ENCODE measurements at regions not wholly inside any gene's neighbourhood (a gene's known extent, or its start where the extent isn't known, plus 50 kb on each side); places are given as distances from the start of the nearest gene placed in this dataset.
"Not testable (repeated sequence)": the region's sequence is repeated elsewhere in the genome, so short reads cannot be mapped to it uniquely, and the experiment has no call there.

GRCh38 chrX:41026702-41027078 lies 58.6 kb upstream of the USP9X start:
- peaks cover 0 to 28% (median 0%) of the 10 kb centered on the region in 5 experiments for H3K27me3 ChIP-seq (replicated peaks in 2 of 5; ENCODE audit: control insufficient read depth in 4 of 5, insufficient read depth in 5 of 5, low read length in 4 of 5)
- no peak overlapping the region for H3K4me3 ChIP-seq (ENCODE audit: control insufficient read depth in 1 of 7, extremely low read depth in 1 of 7, insufficient read depth in 4 of 7, low read depth in 2 of 7, low read length in 6 of 7)
- no peak for DNase-seq
- WGBS (ENCODE audit: insufficient coverage), result no CpG with 5 or more reads among the region's 5 CpGs
- no peaks in the 10 kb centered on the region for H3K4me1 ChIP-seq (ENCODE audit: control extremely low read depth in 1 of 4, control insufficient read depth in 4 of 4, insufficient read depth in 4 of 4, low read length in 3 of 4)
- H3K27ac ChIP-seq (ENCODE audit: insufficient read depth in 1 of 2, low read depth in 1 of 2, low read length in 2 of 2, poor library complexity in 1 of 2, severe bottlenecking in 2 of 2), result no peak overlapping the region
- no peaks in the 10 kb centered on the region for H3K9me3 ChIP-seq (ENCODE audit: control extremely low read depth in 1 of 5, control insufficient read depth in 4 of 5, insufficient read depth in 2 of 5, low read depth in 1 of 5, low read length in 4 of 5)
- ChIA-PET CTCF (no interaction called here), POLR2A (no interaction called here)
- H3K36me3 ChIP-seq (ENCODE audit: control insufficient read depth in 4 of 4, insufficient read depth in 4 of 4, low read length in 3 of 4), result no peaks in the 10 kb centered on the region

GRCh38 chrX:41029332-41029731 lies 55.9 kb upstream of the USP9X start:
- POLR2A ChIA-PET, result no interaction called here
- Histone ChIP-seq H3K4me3 (ENCODE audit: control insufficient read depth in 1 of 7, extremely low read depth in 1 of 7, insufficient read depth in 4 of 7, low read depth in 2 of 7, low read length in 6 of 7) (no peak overlapping the region), H3K27me3 (replicated peaks in 2 of 5; ENCODE audit: control insufficient read depth in 4 of 5, insufficient read depth in 5 of 5, low read length in 4 of 5) (peaks cover 0 to 23% (median 0%) of the 10 kb centered on the region in 5 experiments), H3K4me1 (ENCODE audit: control extremely low read depth in 1 of 4, control insufficient read depth in 4 of 4, insufficient read depth in 4 of 4, low read length in 3 of 4) (no peaks in the 10 kb centered on the region), H3K27ac (ENCODE audit: insufficient read depth in 1 of 2, low read depth in 1 of 2, low read length in 2 of 2, poor library complexity in 1 of 2, severe bottlenecking in 2 of 2) (no peak overlapping the region), H3K36me3 (ENCODE audit: control insufficient read depth in 4 of 4, insufficient read depth in 4 of 4, low read length in 3 of 4) (no peaks in the 10 kb centered on the region), H3K9me3 (ENCODE audit: control extremely low read depth in 1 of 5, control insufficient read depth in 4 of 5, insufficient read depth in 2 of 5, low read depth in 1 of 5, low read length in 4 of 5) (peaks cover 0 to 3% (median 0%) of the 10 kb centered on the region in 5 experiments)
- no peak for DNase-seq
- 74% methylated on average over 6 of the region's 7 CpGs for whole genome bisulfite sequencing (ENCODE audit: insufficient coverage)
- CTCF ChIA-PET, result no interaction called here

GRCh38 chrX:41031256-41031967 lies 53.8 kb upstream of the USP9X start:
- no peak overlapping the region for H3K27ac ChIP-seq (ENCODE audit: insufficient read depth in 1 of 2, low read depth in 1 of 2, low read length in 2 of 2, poor library complexity in 1 of 2, severe bottlenecking in 2 of 2)
- peaks cover 0 to 8% (median 0%) of the 10 kb centered on the region in 5 experiments for H3K27me3 ChIP-seq (replicated peaks in 2 of 5; ENCODE audit: control insufficient read depth in 4 of 5, insufficient read depth in 5 of 5, low read length in 4 of 5)
- H3K4me3 ChIP-seq (ENCODE audit: control insufficient read depth in 1 of 7, extremely low read depth in 1 of 7, insufficient read depth in 4 of 7, low read depth in 2 of 7, low read length in 6 of 7), result no peak overlapping the region
- ChIA-PET POLR2A (no interaction called here), CTCF (interaction anchor here (0.6 to 1.1 kb wide), 2 partner anchors 35 to 213 kb away, joined by 3 to 4 read pairs; no protein-coding TSS in a partner anchor)
- peaks cover 0 to 3% (median 0%) of the 10 kb centered on the region in 5 experiments for H3K9me3 ChIP-seq (ENCODE audit: control extremely low read depth in 1 of 5, control insufficient read depth in 4 of 5, insufficient read depth in 2 of 5, low read depth in 1 of 5, low read length in 4 of 5)
- no peaks in the 10 kb centered on the region for H3K4me1 ChIP-seq (ENCODE audit: control extremely low read depth in 1 of 4, control insufficient read depth in 4 of 4, insufficient read depth in 4 of 4, low read length in 3 of 4)
- WGBS (ENCODE audit: insufficient coverage), result 100% methylated on average over 9 of the region's 13 CpGs
- H3K36me3 ChIP-seq (ENCODE audit: control insufficient read depth in 4 of 4, insufficient read depth in 4 of 4, low read length in 3 of 4), result no peaks in the 10 kb centered on the region
- no peak for DNase-seq

- peaks cover 0 to 3% (median 0%) of the 10 kb centered on the region in 5 experiments for H3K9me3 ChIP-seq (ENCODE audit: control extremely low read depth in 1 of 5, control insufficient read depth in 4 of 5, insufficient read depth in 2 of 5, low read depth in 1 of 5, low read length in 4 of 5)
- H3K4me3 ChIP-seq (ENCODE audit: control insufficient read depth in 1 of 7, extremely low read depth in 1 of 7, insufficient read depth in 4 of 7, low read depth in 2 of 7, low read length in 6 of 7), result no peak overlapping the region
- POLR2A ChIA-PET, result no interaction called here
- no peaks in the 10 kb centered on the region for H3K36me3 ChIP-seq (ENCODE audit: control insufficient read depth in 4 of 4, insufficient read depth in 4 of 4, low read length in 3 of 4)
- H3K27me3 ChIP-seq (replicated peaks in 2 of 5; ENCODE audit: control insufficient read depth in 4 of 5, insufficient read depth in 5 of 5, low read length in 4 of 5), result no peaks in the 10 kb centered on the region
- peak in 2 of 3 donors; percentile 9 to 28 for DNase-seq
- CTCF ChIA-PET, result no interaction called here
- no peaks in the 10 kb centered on the region for H3K4me1 ChIP-seq (ENCODE audit: control extremely low read depth in 1 of 4, control insufficient read depth in 4 of 4, insufficient read depth in 4 of 4, low read length in 3 of 4)
- no peak overlapping the region for H3K27ac ChIP-seq (ENCODE audit: insufficient read depth in 1 of 2, low read depth in 1 of 2, low read length in 2 of 2, poor library complexity in 1 of 2, severe bottlenecking in 2 of 2)
Measured at GRCh38 chrX:41033299-41033698, 51.9 kb upstream of the USP9X start.

GRCh38 chrX:41034902-41035301 lies 50.3 kb upstream of the USP9X start:
- H3K27me3 ChIP-seq (replicated peaks in 2 of 5; ENCODE audit: control insufficient read depth in 4 of 5, insufficient read depth in 5 of 5, low read length in 4 of 5); H3K4me3 ChIP-seq (ENCODE audit: control insufficient read depth in 1 of 7, extremely low read depth in 1 of 7, insufficient read depth in 4 of 7, low read depth in 2 of 7, low read length in 6 of 7); CTCF ChIA-PET; DNase-seq; H3K9me3 ChIP-seq (ENCODE audit: control extremely low read depth in 1 of 5, control insufficient read depth in 4 of 5, insufficient read depth in 2 of 5, low read depth in 1 of 5, low read length in 4 of 5); POLR2A ChIA-PET; H3K27ac ChIP-seq (ENCODE audit: insufficient read depth in 1 of 2, low read depth in 1 of 2, low read length in 2 of 2, poor library complexity in 1 of 2, severe bottlenecking in 2 of 2); H3K4me1 ChIP-seq (ENCODE audit: control extremely low read depth in 1 of 4, control insufficient read depth in 4 of 4, insufficient read depth in 4 of 4, low read length in 3 of 4); H3K36me3 ChIP-seq (ENCODE audit: control insufficient read depth in 4 of 4, insufficient read depth in 4 of 4, low read length in 3 of 4): not testable (repeated sequence)
- 100% methylated on average over 3 of the region's 5 CpGs for WGBS (ENCODE audit: insufficient coverage)

Data from common myeloid progenitor, CD34-positive (primary cell).